GM19324 (cell line): ENCODE measurements at regions not wholly inside any gene's neighbourhood (a gene's known extent, or its start where the extent isn't known, plus 50 kb on each side); places are given as distances from the start of the nearest gene placed in this dataset.

Source experiments
- ATAC-seq: cut with Tn5 transposase; IDR thresholded peaks from one replicate; pipeline ENCODE4 v1.9.1; 2021; ENCODE audit warnings: mild to moderate bottlenecking, moderate library complexity; ENCODE audit not compliant: unreplicated experiment, low FRiP score

GRCh38 chr14:65794674-65795279 is 382.2 kb downstream of the FUT8 start:
- ATAC-seq = no peak

DNA sequence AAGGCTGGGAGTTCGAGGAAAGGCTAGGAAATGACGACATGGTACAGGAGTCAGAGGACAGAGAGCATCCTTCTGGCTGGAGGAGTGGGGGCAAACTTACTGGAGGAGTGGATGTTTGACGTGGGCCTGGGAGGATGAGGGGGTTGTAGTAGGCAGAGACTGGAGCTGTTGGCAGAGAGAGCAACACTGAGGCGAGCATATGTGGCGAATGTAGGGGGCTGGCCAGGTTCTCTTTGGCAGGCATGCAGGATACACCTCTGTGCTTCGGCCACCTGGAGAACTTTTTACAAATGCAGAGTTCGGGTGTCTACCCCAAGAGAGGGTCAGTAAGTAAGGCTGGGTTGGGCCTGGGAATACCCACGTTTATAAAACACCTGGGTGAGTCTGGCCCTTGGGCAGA is 385.7 kb downstream of the FUT8 start:
- no peak for ATAC-seq

GRCh38 chr14:65800694-65801093 is 388.2 kb downstream of the FUT8 start:
- no peak for ATAC-seq

DNA sequence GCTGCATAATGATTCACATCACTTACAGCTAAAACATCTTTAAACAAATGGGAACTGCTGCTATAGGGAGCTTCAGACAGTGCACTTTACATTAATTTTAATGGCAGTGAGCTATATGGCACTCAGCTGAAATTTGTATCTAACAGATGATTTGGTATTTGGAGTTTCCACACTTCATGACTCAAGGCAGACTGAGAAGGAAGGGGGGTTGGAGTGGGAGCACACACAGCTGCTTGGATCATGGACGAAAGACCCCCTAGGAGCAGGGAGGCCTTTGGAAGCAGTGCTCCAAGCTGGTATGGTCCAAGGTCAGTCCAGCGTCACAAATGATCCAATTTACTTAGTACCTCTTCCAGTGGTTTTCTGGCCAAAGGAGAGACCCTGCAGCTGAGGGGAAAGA is 389.7 kb downstream of the FUT8 start:
- no peak for ATAC-seq

GRCh38 chr14:65803885-65804284 is 391.4 kb downstream of the FUT8 start:
- no peak for ATAC-seq

GRCh38 chr14:65804439-65805112 is 392.0 kb downstream of the FUT8 start:
- no peak for ATAC-seq

DNA sequence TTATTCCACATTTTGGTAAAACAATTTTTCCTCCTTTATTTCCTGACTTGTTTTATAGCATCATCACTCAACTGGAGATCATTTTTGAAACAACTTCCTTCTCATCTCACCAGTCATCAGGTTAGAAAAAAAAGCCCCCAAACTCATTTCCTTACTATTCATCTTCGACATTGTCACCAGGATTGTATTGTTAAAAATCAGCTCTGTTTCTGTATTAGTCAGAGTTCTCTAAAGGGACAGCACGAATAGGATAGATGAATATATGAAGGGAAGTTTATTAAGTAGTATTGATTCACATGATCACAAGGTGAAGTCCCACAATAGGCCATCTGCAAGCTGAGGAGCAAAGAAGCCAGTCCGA is 392.6 kb downstream of the FUT8 start:
- no peak for ATAC-seq

DNA sequence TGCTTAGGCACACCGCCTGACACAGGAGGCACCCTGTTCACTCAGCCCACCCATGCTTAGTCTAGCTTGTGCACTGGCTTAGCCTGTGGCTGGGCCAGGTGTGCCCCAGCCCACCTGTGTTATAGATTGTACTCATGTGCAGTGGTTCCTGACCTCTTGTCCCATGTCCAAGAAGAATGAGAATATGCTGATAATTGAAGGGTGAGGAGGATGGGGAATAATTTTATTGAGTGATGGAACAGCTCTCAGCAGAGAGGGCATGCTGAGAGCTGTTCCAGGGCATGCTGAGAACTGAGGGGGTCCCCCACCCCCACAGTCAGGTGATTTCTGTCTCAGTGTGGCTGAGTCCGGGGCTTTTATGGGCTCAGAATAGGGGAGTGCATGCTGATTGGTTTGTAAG is 395.9 kb downstream of the FUT8 start:
- ATAC-seq = no peak

GRCh38 chr14:65810322-65810721 is 397.8 kb downstream of the FUT8 start:
- ATAC-seq = no peak

GRCh38 chr14:65813760-65814384 is 401.3 kb downstream of the FUT8 start:
- no peak for ATAC-seq

DNA sequence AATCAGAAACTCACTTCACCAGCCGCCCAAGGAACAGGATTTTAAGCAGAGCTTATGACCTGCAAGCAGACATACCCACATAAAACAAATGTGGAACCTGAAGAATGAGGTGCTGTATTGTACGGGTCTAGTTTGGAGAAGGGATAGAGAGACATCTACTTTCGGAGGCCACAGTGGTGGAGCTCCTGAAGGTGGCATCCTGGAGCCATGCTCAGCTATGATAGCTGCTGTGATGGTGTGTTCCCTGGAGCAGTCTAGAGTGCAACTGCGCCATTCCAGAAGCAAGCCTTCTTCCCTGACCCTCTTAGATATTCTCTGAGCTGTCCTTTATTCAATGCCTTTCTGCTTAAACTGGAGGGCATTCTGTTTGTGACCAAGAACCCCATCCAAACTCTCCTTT is 402.6 kb downstream of the FUT8 start:
- no peak for ATAC-seq

DNA sequence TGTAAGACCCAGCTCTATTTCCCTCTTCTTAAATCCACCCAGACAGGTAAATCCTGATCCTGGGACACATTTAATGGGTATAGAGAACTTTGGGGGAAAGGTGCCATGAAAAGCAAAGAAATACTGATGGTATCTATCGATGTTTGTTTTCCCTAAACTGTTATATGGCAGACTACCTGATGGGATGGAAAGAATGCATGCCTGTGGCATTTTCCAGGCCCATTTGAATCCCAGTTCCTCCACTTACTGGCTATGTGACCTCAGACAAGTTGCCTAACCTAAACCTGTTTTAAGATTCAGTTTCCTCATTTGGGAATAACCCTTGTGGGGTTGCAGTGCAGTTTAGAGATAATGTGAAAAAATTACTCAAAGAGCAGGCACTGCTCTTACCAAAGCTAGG is 404.5 kb downstream of the FUT8 start:
- no peak for ATAC-seq

DNA sequence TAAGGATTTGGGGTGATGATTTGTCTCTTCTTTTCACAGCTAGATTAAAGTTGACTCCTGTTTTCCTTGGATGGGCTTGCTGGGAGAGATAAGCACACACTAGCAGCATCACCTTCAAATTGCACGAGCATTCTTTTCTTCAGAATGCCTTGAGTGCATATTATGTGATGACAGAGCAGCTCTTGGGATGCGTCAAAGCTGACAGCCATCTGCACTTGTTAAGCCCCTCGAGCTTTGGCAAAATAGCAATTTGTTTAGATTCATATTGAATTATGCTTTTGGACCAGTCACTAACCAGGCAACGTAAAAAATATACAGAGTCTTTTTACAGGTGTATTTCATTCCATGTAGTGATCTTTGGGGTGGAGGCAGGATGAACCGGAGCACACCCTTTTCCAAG is 407.0 kb downstream of the FUT8 start:
- no peak for ATAC-seq

DNA sequence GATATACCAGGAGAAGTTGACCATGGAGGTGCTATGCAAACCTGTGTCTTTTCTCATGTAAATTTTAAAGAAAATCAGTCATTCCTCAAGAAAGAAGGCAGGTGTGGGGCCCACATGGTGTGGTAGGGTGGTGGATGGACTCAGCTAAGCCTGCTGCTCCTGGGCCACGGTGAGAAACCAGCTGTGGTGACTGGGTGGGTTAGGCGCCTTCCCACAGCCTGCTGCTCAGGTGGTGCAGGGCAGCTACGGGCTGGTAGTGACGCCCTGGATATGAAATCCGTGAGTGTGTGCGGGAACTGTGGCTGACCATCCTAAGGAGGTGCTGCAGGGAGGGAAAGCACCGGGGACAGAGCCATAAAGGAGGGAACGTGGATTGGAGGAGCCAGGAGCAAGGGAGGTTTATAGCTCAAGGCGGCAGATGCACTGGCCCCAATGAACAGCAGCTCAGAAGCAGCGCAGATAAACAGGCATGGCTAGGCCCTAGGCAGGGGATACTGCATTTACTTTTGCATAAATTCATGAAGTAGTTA is 408.8 kb downstream of the FUT8 start:
- ATAC-seq = no peak

DNA sequence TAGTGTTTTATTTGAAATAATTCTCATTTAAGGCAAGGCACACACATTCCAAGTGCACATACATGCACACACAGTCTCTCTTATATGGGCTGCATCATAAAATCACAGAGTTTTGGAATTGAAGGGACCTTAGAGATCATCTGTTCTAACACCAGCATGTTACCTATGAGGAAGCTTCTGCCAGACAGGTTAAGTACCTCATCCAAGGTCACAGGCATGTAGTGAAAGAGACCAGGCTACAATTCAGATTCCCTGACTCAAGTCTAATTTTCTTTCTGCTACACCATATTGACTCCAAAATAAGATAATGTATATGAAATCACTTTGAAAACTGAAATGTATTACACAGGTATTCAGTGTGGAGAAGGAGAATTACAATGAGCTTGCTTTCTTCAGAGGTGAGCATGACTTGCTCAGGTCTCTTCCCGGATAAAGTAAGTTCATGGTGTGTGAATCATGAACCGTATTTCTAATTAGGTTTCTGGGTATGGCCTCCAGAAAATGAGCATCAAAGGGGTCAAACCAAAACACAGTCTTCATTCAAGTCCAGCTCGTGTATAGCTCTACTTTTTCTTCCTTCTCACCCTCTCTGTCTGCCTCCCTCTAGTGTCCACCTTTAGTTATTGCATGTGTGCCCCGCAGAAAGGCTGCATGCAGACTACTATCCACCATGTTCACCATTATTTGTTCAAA is 411.9 kb downstream of the FUT8 start:
- peak; percentile 44 for ATAC-seq

- no peak for ATAC-seq
These were observed 412.4 kb downstream of the FUT8 start for GRCh38 chr14:65824978-65825299.

- ATAC-seq = no peak
These were observed 414.4 kb downstream of the FUT8 start for GRCh38 chr14:65826946-65827345.

DNA sequence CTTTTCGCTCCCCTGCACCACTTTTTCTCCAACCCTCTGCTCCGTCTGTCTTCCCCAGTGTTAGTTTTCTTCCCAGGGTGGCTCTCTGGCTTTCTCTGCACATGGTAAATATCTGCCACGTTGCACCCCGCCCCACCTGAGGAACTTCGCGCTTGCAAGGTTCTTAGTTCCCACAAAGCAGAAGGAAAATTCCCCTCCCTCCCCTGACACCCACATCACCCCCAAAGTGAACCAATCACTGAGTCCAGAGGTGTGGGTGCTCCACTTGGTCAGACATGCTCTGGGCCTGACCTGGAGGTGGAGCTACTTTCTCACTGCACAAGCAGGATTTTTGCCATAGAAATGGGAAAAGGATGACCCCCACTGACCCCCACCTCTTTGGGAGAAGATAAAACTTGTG is 415.0 kb downstream of the FUT8 start:
- no peak for ATAC-seq

DNA sequence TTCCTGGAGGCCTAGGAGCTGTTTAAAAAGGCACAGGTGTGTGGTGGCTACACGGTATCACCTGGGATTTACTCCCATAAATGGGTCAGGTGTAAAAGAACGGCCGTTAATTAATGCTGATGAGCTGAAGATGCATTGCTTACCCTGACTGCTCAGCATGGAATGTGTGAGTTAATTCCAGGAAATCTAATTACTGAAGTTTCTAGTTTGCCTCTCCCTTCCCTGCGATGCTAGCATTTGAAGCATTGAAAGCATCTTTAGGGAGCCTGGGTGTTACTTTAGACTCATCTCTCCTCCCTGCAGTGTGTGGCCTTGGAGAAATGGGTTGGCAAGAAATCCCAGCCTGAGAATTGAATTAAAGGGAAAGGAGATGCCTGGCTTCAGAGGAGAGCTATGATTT is 415.9 kb downstream of the FUT8 start:
- no peak for ATAC-seq

DNA sequence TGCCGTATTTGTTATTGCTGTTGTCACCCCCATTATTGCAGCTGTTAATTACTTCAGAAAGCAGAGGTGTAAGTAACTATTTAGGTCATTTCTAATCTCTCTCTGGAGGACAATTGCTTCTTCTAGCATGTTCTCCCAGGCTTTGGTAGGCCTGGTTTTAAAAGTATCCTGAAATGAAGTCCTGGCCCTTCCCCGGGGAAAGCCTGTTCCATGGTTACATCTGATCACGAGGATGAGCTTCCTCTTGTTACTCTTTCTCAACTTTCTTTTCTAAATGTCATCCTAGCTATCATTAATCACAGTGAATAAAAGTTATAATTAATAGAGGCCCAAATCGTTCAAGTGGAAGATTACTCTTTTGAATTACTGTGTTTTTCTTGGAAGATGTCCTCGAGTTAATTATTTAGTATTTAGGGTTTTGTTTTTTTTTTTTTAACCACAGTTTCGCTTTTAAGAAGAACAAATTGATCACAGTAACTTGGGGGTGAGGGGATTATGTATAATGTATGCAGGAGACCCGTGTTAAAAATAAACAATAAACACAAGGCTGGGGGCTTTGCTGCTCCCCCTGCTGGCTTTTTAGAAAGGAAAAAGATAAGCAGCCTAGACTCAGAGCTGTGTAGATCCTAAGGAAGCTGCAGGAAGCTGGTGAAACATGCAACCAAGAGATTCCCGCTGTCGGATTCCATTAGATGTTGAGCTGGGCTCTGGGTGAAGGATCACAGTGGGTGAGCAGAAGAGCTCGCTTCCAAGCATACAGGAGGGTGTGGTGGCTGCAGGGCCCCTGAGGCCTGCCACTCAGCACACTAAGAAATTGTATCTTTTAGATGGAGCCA is 420.1 kb downstream of the FUT8 start:
- ATAC-seq = no peak
